ENCODE measurements at regions not wholly inside any gene's neighbourhood (a gene's known extent, or its start where the extent isn't known, plus 50 kb on each side); places are given as distances from the start of the nearest gene placed in this dataset.
"Not testable (repeated sequence)": the region's sequence is repeated elsewhere in the genome, so short reads cannot be mapped to it uniquely, and the experiment has no call there.

GRCh38 chr12:60568914-60569313 lies 973.1 kb downstream of the SLC16A7 start:
- DNase-seq: no peak

- no peak for DNase-seq
Observed at GRCh38 chr12:60577607-60578006, 981.8 kb downstream of the SLC16A7 start.

- not testable (repeated sequence) for DNase-seq
Observed at GRCh38 chr12:60587664-60588063, 991.8 kb downstream of the SLC16A7 start.

GRCh38 chr12:60594035-60594711 lies 998.3 kb downstream of the SLC16A7 start:
- no peak for DNase-seq

- DNase-seq: no peak
Observed at GRCh38 chr12:60602601-60603000, 1006.8 kb downstream of the SLC16A7 start.

GRCh38 chr12:60603475-60603874 lies 1007.6 kb downstream of the SLC16A7 start:
- not testable (repeated sequence) for DNase-seq

- no peak for DNase-seq
Observed at GRCh38 chr12:60616400-60616799, 1020.6 kb downstream of the SLC16A7 start.

GRCh38 chr12:60630796-60631195 lies 1035.0 kb downstream of the SLC16A7 start:
- no peak for DNase-seq

- DNase-seq: no peak
Observed at GRCh38 chr12:60644076-60644475, 1048.2 kb downstream of the SLC16A7 start.

GRCh38 chr12:60666895-60667294 lies 1071.1 kb downstream of the SLC16A7 start:
- no peak for DNase-seq

- no peak for DNase-seq
Observed at GRCh38 chr12:60672949-60673348, 1077.1 kb downstream of the SLC16A7 start.

- no peak for DNase-seq
Observed at GRCh38 chr12:60684988-60685655, 1089.3 kb downstream of the SLC16A7 start.

GRCh38 chr12:60689137-60689536 lies 1093.3 kb downstream of the SLC16A7 start:
- DNase-seq: no peak

- no peak for DNase-seq
Observed at GRCh38 chr12:60693019-60693626, 1097.3 kb downstream of the SLC16A7 start.

GRCh38 chr12:60704171-60704914 lies 1108.5 kb downstream of the SLC16A7 start:
- no peak for DNase-seq

- no peak for DNase-seq
Observed at GRCh38 chr12:60710246-60710645, 1114.4 kb downstream of the SLC16A7 start.

- no peak for DNase-seq
Observed at GRCh38 chr12:60714141-60714900, 1118.5 kb downstream of the SLC16A7 start.

GRCh38 chr12:60724475-60724874 lies 1128.6 kb downstream of the SLC16A7 start:
- DNase-seq: no peak

- no peak for DNase-seq
Observed at GRCh38 chr12:60724984-60725383, 1129.2 kb downstream of the SLC16A7 start.

GRCh38 chr12:60752589-60752988 lies 1156.8 kb downstream of the SLC16A7 start:
- DNase-seq: no peak

- no peak for DNase-seq
Observed at GRCh38 chr12:60758224-60758623, 1162.4 kb downstream of the SLC16A7 start.

GRCh38 chr12:60760965-60761364 lies 1165.1 kb downstream of the SLC16A7 start:
- DNase-seq: no peak

- not testable (repeated sequence) for DNase-seq
Observed at GRCh38 chr12:60801166-60801565, 1205.3 kb downstream of the SLC16A7 start.
